H1 (cell line): ENCODE measurements at regions not wholly inside any gene's neighbourhood (a gene's known extent, or its start where the extent isn't known, plus 50 kb on each side); places are given as distances from the start of the nearest gene placed in this dataset.

Experiments used
- GABPA ChIP-seq: IDR thresholded peaks from 2 replicates; pipeline ENCODE4 v1.6.1; 2011; ENCODE audit warnings: mild to moderate bottlenecking, low read length, moderate library complexity, borderline replicate concordance; ENCODE audit not compliant: insufficient read depth

- no peak for TF ChIP-seq GABPA
Observed at GRCh38 chr18:64273724-64274123, 124.8 kb upstream of the LINC00305 start (continued).
